ENCODE measurements at regions not wholly inside any gene's neighbourhood (a gene's known extent, or its start where the extent isn't known, plus 50 kb on each side); places are given as distances from the start of the nearest gene placed in this dataset.

GRCh38 chr6:47407300-47408281 lies 70.0 kb upstream of the CD2AP start:
- CTCF ChIA-PET = interaction anchor here (0.6 to 1.2 kb wide), 3 partner anchors 8 to 373 kb away, joined by 3 to 4 read pairs (median 4); no protein-coding TSS in a partner anchor
- DNase-seq (ENCODE audit: extremely low spot score) = no peak

GRCh38 chr6:47413752-47414422 lies 63.7 kb upstream of the CD2AP start:
- peak; percentile 60 for DNase-seq (ENCODE audit: extremely low spot score)
- TF ChIP-seq BHLHE40 (IDR thresholded peaks at IDR 0.05; ENCODE audit: borderline replicate concordance) (no peak), ARNT (IDR thresholded peaks at IDR 0.05) (no peak), NFRKB (IDR thresholded peaks at IDR 0.05) (no peak), ZNF384 (IDR thresholded peaks at IDR 0.05) (no peak), CTBP1 (IDR thresholded peaks at IDR 0.05; ENCODE audit: borderline replicate concordance) (no peak), LEF1 (IDR thresholded peaks at IDR 0.05; ENCODE audit: borderline replicate concordance) (no peak), TARDBP (IDR thresholded peaks at IDR 0.05) (no peak), ELF4 (IDR thresholded peaks at IDR 0.05) (no peak), SUZ12 (IDR thresholded peaks at IDR 0.05) (no peak), FOXM1 (IDR thresholded peaks at IDR 0.05; ENCODE audit: borderline replicate concordance) (no peak), L3MBTL2 (conservative IDR thresholded peaks at IDR 0.05) (no peak), FOXK2 (IDR thresholded peaks at IDR 0.05) (no peak), SP1 (IDR thresholded peaks at IDR 0.05) (no peak), FOXA1 (IDR thresholded peaks at IDR 0.05) (no peak), HDGF (IDR thresholded peaks at IDR 0.05; ENCODE audit: borderline replicate concordance) (no peak)
- ChIA-PET POLR2A (interaction anchor here (1.6 kb wide), 1 partner anchor 64 kb away, joined by 16 read pairs; the partner anchor contains the start of gene CD2AP), CTCF (interaction anchor here (0.9 to 1.7 kb wide), 5 partner anchors 11 to 219 kb away, joined by 3 to 5 read pairs (median 3); no protein-coding TSS in a partner anchor)

More at GRCh38 chr6:47407300-47408281, 70.0 kb upstream of the CD2AP start:
- TF ChIP-seq FOXK2 (IDR thresholded peaks at IDR 0.05) = no peak
- no peak for TF ChIP-seq HDGF (IDR thresholded peaks at IDR 0.05; ENCODE audit: borderline replicate concordance)
- no peak for TF ChIP-seq SUZ12 (IDR thresholded peaks at IDR 0.05)
- TF ChIP-seq FOXM1 (IDR thresholded peaks at IDR 0.05; ENCODE audit: borderline replicate concordance) = no peak
- no peak for TF ChIP-seq TARDBP (IDR thresholded peaks at IDR 0.05)
- TF ChIP-seq ZNF384 (IDR thresholded peaks at IDR 0.05) = no peak
- TF ChIP-seq ELF4 (IDR thresholded peaks at IDR 0.05) = no peak
- POLR2A ChIA-PET = interaction anchor here (1.0 to 1.9 kb wide), 2 partner anchors 59 to 69 kb away, joined by 5 to 7 read pairs; partner anchors contain the start of gene CD2AP

GRCh38 chr6:47414423-47415167 lies 63.0 kb upstream of the CD2AP start:
- POLR2A ChIA-PET = interaction anchor here (1.6 kb wide), 1 partner anchor 63 kb away, joined by 16 read pairs; the partner anchor contains the start of gene CD2AP
- DNase-seq (ENCODE audit: extremely low spot score) = no peak
- TF ChIP-seq ARNT (IDR thresholded peaks at IDR 0.05) = 0 out of 2 replicates have a peak, but pooled peaks have one; percentile 62
- TF ChIP-seq HDGF (IDR thresholded peaks at IDR 0.05; ENCODE audit: borderline replicate concordance) = no peak
- TF ChIP-seq L3MBTL2 (conservative IDR thresholded peaks at IDR 0.05) = no peak
- TF ChIP-seq BHLHE40 (IDR thresholded peaks at IDR 0.05; ENCODE audit: borderline replicate concordance) = no peak
- no peak for TF ChIP-seq LEF1 (IDR thresholded peaks at IDR 0.05; ENCODE audit: borderline replicate concordance)
- TF ChIP-seq FOXK2 (IDR thresholded peaks at IDR 0.05) = no peak
- TF ChIP-seq PKNOX1 (IDR thresholded peaks at IDR 0.05) = no peak
- CTCF ChIA-PET = interaction anchor here (0.8 to 1.7 kb wide), 6 partner anchors 10 to 319 kb away, joined by 3 read pairs; no protein-coding TSS in a partner anchor

GRCh38 chr6:47416396-47417345 lies 60.9 kb upstream of the CD2AP start:
- TF ChIP-seq ZNF384 (IDR thresholded peaks at IDR 0.05) (no peak), NFRKB (IDR thresholded peaks at IDR 0.05) (no peak), FOXA1 (IDR thresholded peaks at IDR 0.05) (no peak)
- ChIA-PET CTCF (interaction anchor here (2.1 kb wide), 1 partner anchor 9 kb away, joined by 4 read pairs; no protein-coding TSS in a partner anchor), POLR2A (interaction anchor here (2.0 kb wide), 1 partner anchor 61 kb away, joined by 6 read pairs; the partner anchor contains the start of gene CD2AP)
- no peak for DNase-seq (ENCODE audit: extremely low spot score)

- TF ChIP-seq ELF4 (IDR thresholded peaks at IDR 0.05) (no peak), CTBP1 (IDR thresholded peaks at IDR 0.05; ENCODE audit: borderline replicate concordance) (no peak), FOXA1 (IDR thresholded peaks at IDR 0.05) (no peak), SP1 (IDR thresholded peaks at IDR 0.05) (no peak), TARDBP (IDR thresholded peaks at IDR 0.05) (no peak), LEF1 (IDR thresholded peaks at IDR 0.05; ENCODE audit: borderline replicate concordance) (no peak), ARNT (IDR thresholded peaks at IDR 0.05) (no peak), FOXM1 (IDR thresholded peaks at IDR 0.05; ENCODE audit: borderline replicate concordance) (no peak), NFRKB (IDR thresholded peaks at IDR 0.05) (no peak), FOXK2 (IDR thresholded peaks at IDR 0.05) (no peak), SUZ12 (IDR thresholded peaks at IDR 0.05) (no peak), HDGF (IDR thresholded peaks at IDR 0.05; ENCODE audit: borderline replicate concordance) (no peak), ZNF384 (IDR thresholded peaks at IDR 0.05) (no peak), PKNOX1 (IDR thresholded peaks at IDR 0.05) (no peak), L3MBTL2 (conservative IDR thresholded peaks at IDR 0.05) (no peak), BHLHE40 (IDR thresholded peaks at IDR 0.05; ENCODE audit: borderline replicate concordance) (no peak)
- CTCF ChIA-PET = no interaction called here
- POLR2A ChIA-PET = interaction anchor here (2.5 kb wide), 1 partner anchor 58 kb away, joined by 11 read pairs; the partner anchor contains the start of gene CD2AP
- DNase-seq (ENCODE audit: extremely low spot score) = no peak
These were observed 58.0 kb upstream of the CD2AP start for GRCh38 chr6:47419621-47420020.

Data from HEK293T (cell line).